Brain microvascular endothelial cell (primary cell): ENCODE measurements at regions not wholly inside any gene's neighbourhood (a gene's known extent, or its start where the extent isn't known, plus 50 kb on each side); places are given as distances from the start of the nearest gene placed in this dataset.

Experiments used
- DNase-seq: peaks from one replicate; pipeline ENCODE4 v3.0.0-alpha.2; 2020
- H3K27ac ChIP-seq: fragments of 250-450 bp; sonication (Bioruptor Pico); 2 replicates; pipeline ENCODE4 v1.5.1; 2020; ENCODE audit warnings: mild to moderate bottlenecking, moderate library complexity
- H3K27me3 ChIP-seq: fragments of 250-450 bp; sonication (Bioruptor Pico); replicated peaks from 2 replicates; pipeline ENCODE4 v1.5.1; 2020; ENCODE audit warnings: mild to moderate bottlenecking
- H3K36me3 ChIP-seq: fragments of 250-450 bp; sonication (Bioruptor Pico); replicated peaks from 2 replicates; pipeline ENCODE4 v1.5.1; 2020; ENCODE audit warnings: mild to moderate bottlenecking
- H3K4me3 ChIP-seq: 2 replicates; pipeline ENCODE4 v1.5.1; 2011; ENCODE audit warnings: low read depth, mild to moderate bottlenecking, control low read depth, low read length, moderate library complexity
- in situ Hi-C: cut with HindIII; loops from 2 replicates; pipeline ENCODE4 v1.10.0; 2017; ENCODE audit warnings: low sequenced_read_pairs, low pct_ligation_motif_present
- TF ChIP-seq, protein P1 (sequence below): IDR thresholded peaks from 2 replicates; pipeline ENCODE4 v1.5.1; 2011; ENCODE audit warnings: low read depth, mild to moderate bottlenecking, moderate library complexity, low read length, control low read depth, inconsistent platforms; ENCODE audit errors: missing control alignments

DNA sequence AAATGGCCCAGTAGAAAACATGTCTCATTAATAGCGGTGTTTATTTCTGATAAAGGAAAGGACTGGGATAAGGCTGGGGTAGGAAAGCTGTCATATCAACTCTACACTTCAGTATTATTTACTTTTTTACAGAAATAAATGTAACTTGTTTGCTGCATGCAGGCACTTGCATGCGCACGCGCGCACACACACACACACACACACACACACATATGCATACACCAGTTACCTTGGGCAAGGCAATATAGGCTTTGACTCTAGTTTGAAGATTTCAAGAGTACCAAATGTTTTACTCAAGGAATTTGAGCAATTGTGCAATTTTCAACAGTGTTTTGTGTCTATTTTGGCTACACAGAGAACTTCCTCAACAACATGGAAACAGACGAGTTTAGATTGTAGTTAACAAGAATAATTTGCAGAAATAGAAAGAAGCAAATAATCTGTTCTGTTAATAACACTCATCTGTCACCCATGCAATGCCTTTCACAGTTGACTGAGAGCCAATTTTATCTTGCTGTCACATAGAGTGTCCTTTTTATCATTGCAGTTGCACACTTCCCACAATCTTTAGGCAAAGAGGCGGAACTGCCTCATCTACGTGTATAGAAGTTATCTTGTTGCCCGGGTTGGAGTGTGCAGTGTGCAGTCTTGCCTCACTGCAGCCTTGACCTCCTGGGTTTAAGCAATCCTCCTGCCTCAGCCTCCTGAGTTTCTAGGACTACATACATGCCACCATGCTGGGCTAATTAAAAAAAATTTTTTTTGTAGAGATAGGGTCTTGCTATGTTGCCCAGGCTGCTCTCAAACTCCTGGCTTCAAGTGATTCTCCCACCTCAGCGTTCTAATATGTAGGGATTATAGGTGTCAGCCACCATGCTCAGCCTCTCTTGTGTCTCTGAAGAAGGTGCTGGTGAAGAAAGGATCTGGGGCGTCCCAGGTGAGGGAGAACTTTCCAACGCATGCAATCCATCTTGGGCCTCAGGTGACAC lies 64.6 kb upstream of the GPCPD1 start:
- TF ChIP-seq, protein P1, sequence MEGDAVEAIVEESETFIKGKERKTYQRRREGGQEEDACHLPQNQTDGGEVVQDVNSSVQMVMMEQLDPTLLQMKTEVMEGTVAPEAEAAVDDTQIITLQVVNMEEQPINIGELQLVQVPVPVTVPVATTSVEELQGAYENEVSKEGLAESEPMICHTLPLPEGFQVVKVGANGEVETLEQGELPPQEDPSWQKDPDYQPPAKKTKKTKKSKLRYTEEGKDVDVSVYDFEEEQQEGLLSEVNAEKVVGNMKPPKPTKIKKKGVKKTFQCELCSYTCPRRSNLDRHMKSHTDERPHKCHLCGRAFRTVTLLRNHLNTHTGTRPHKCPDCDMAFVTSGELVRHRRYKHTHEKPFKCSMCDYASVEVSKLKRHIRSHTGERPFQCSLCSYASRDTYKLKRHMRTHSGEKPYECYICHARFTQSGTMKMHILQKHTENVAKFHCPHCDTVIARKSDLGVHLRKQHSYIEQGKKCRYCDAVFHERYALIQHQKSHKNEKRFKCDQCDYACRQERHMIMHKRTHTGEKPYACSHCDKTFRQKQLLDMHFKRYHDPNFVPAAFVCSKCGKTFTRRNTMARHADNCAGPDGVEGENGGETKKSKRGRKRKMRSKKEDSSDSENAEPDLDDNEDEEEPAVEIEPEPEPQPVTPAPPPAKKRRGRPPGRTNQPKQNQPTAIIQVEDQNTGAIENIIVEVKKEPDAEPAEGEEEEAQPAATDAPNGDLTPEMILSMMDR, result no peak
- no peaks in the 10 kb centered on the region for H3K27me3 ChIP-seq
- no peak overlapping the region for H3K4me3 ChIP-seq
- DNase-seq, result no peak
- no peaks in the 10 kb centered on the region for H3K36me3 ChIP-seq
- H3K27ac ChIP-seq, result no peak overlapping the region
- in situ Hi-C loops, result no loop called here

DNA sequence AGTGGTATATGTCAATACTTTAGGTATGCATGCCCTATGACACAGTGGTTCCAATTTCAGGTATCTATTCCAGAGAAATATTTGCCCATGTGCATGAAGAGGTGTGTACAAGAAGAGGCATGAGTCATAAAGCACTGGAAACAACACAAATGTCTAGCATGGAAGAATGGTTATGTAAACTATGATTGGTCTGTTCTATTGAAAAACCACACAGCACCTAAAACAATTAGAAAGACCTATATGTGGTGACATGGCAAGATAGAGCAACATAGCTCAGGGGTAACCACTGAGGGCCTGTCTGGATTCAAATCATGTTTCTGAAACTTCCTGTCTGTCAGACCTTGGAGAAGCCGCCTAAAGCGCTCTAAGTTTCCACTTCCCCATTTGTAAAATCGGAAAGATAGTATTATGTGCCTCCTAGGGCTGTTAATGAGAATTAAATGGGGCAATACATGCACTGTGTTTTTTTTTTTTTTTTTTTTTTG lies 63.4 kb upstream of the GPCPD1 start:
- Histone ChIP-seq H3K27ac (no peak overlapping the region), H3K4me3 (no peak overlapping the region), H3K36me3 (no peaks in the 10 kb centered on the region), H3K27me3 (no peaks in the 10 kb centered on the region)
- in situ Hi-C loops, result no loop called here
- DNase-seq, result no peak
- TF ChIP-seq, protein P1, result no peak

DNA sequence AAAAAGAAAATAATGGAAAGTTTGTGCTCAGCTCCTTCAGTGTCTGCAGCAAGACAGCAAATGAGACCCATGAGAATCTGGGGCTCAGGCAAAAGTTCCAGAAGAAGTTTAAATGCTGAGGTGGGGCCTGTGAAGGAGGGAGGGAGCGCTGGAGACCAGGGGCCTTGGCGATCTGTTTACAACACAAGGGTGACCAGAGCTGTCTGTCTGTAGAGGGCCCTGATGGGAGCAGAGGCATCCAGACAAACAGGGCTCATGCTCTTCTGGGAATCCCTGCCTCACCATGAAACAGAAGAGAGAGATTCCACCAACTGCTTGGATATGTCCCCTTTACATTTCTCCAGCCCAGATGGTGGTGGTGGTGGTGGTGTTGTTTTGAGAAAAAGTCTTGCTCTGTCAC lies 60.1 kb upstream of the GPCPD1 start:
- no peaks in the 10 kb centered on the region for H3K27me3 ChIP-seq
- TF ChIP-seq, protein P1, result no peak
- in situ Hi-C loops, result no loop called here
- no peak for DNase-seq
- H3K27ac ChIP-seq, result no peak overlapping the region
- H3K4me3 ChIP-seq, result no peak overlapping the region
- H3K36me3 ChIP-seq, result no peaks in the 10 kb centered on the region

DNA sequence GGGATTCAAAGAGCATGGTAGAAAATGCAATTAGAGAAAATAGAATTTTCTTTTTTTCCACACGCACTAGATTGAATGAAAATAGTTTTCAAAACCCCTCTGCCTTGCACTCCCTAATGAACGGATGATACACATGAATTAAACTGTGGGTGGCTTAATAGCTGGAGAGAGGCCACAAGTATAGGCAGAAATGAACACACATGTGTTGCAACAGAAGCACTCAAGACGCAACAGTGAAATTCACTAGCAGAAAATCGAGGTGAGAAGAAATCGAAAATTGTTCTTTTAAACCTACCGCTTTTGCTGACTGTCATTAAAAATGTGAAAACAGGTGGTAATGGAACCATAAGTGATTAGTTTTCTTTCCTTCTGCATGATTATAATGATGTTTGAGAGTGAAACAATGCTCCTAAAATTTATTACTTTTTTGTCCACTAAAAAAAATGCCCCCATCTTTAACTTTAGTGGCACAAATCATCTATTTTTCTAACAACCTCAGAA lies 59.3 kb upstream of the GPCPD1 start:
- Histone ChIP-seq H3K4me3 (no peak overlapping the region), H3K27ac (no peak overlapping the region), H3K27me3 (no peaks in the 10 kb centered on the region), H3K36me3 (no peaks in the 10 kb centered on the region)
- TF ChIP-seq, protein P1, result no peak
- DNase-seq, result no peak
- in situ Hi-C loops, result no loop called here

DNA sequence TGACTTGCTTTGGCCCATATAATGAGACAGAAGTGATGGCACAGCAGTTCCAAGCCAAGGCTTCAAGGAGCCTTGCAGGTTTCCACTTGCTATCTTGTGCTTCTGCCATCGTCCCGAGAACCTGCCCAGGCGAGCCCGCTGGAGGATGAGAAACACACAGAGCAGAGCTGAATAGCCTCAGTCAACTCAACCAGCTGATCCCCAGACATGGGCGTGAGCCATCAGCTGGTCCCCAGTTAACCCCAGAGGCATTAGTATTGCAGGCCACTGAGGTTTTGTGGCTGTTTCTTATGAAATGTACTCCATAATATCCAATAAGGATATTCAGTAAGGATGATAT lies 57.7 kb upstream of the GPCPD1 start:
- no peak for DNase-seq
- TF ChIP-seq, protein P1, result no peak
- no peak overlapping the region for H3K27ac ChIP-seq
- in situ Hi-C loops, result no loop called here
- no peaks in the 10 kb centered on the region for H3K36me3 ChIP-seq
- no peaks in the 10 kb centered on the region for H3K27me3 ChIP-seq
- no peak overlapping the region for H3K4me3 ChIP-seq
